Naive thymus-derived CD8-positive, alpha-beta T cell (primary cell): ENCODE measurements at regions not wholly inside any gene's neighbourhood (a gene's known extent, or its start where the extent isn't known, plus 50 kb on each side); places are given as distances from the start of the nearest gene placed in this dataset.

Experiments
- ATAC-seq, 2 donors: fragments of 150-1000 bp; cut with Tn5 transposase in 1 of 2; sonication (Bioruptor Pico), chemical (Tn5 transposase) in 1 of 2; 1 replicate in 1 of 2; 2 replicates in 1 of 2; pipeline ENCODE4 v1.10.0; 2021; ENCODE audit warnings: mild to moderate bottlenecking in 2 of 2, moderate library complexity in 2 of 2
- POLR2A ChIA-PET: fragments of 350-600 bp; sonication (Branson Sonifier 250); formaldehyde crosslinking; loops from one replicate; lab custom pipeline; 2021; ENCODE audit warnings: antibody characterized with exemption; lab: Charles Lee
- DNase-seq, 10 donors: peaks; one replicate each; pipeline versions ENCODE4 v3.0.0 to v3.0.0-alpha.2; 2020 to 2022
- H3K27ac Mint-ChIP-seq, 10 donors: one replicate each; pipeline ENCODE4 v1.8.0; 2020 to 2022; ENCODE audit warnings: mild to moderate bottlenecking in 10 of 10, mixed read lengths in 10 of 10, moderate library complexity in 4 of 10, inconsistent platforms in 1 of 10
- H3K27me3 Mint-ChIP-seq, 5 donors: one replicate each; pipeline ENCODE4 v1.8.0; 2021 to 2022; ENCODE audit warnings: mixed read lengths in 5 of 5
- H3K36me3 Mint-ChIP-seq, 3 donors: one replicate each; pipeline ENCODE4 v1.8.0; 2020 to 2022; ENCODE audit warnings: mixed read lengths in 3 of 3, mild to moderate bottlenecking in 2 of 3, inconsistent platforms in 1 of 3
- H3K4me1 Mint-ChIP-seq, 4 donors: one replicate each; pipeline ENCODE4 v1.8.0; 2021 to 2022; ENCODE audit warnings: mixed read lengths in 4 of 4
- H3K4me3 Mint-ChIP-seq, 10 donors: one replicate each; pipeline ENCODE4 v1.8.0; 2020 to 2022; ENCODE audit warnings: mild to moderate bottlenecking in 10 of 10, mixed read lengths in 10 of 10, moderate library complexity in 6 of 10, inconsistent platforms in 1 of 10
- H3K9me3 Mint-ChIP-seq, 9 donors: one replicate each; pipeline ENCODE4 v1.8.0; 2020 to 2022; ENCODE audit warnings: mixed read lengths in 9 of 9, mild to moderate bottlenecking in 3 of 9, inconsistent platforms in 1 of 9, moderate library complexity in 1 of 9

DNA sequence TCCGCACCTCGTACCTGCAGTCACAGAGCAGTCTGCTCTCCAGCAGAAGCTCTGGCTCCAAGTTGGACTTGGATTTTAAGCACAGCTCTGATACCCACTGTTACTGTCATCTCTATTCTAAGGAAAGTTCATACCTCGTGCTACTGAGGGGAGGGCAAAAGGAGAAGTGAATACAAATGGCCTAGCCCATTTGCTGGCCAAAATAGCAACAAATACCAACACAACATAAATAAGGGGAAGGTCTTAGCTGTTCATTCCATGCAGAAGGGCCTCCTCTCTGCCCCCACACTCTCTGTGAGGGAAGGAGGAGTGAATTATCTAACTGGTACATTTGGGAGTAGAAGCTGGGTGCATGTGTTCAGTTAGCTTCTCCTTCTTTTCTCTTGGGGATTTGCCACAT, 739.4 kb upstream of the RAB6C start:
- Mint-ChIP-seq H3K9me3 (peaks cover 0 to 9% (median 3%) of the 10 kb centered on the region in 9 donors), H3K4me1 (peaks cover 0 to 3% (median 0%) of the 10 kb centered on the region in 4 donors), H3K27ac (no peak overlapping the region), H3K36me3 (no peaks in the 10 kb centered on the region), H3K27me3 (peaks cover 0 to 8% (median 0%) of the 10 kb centered on the region in 5 donors), H3K4me3 (no peak overlapping the region)
- ATAC-seq: no peak
- no peak for DNase-seq
- POLR2A ChIA-PET: no interaction called here

- Mint-ChIP-seq H3K27me3 (peaks cover 0 to 8% (median 0%) of the 10 kb centered on the region in 5 donors), H3K4me1 (peaks cover 0 to 3% (median 0%) of the 10 kb centered on the region in 4 donors), H3K27ac (no peak overlapping the region), H3K36me3 (no peaks in the 10 kb centered on the region), H3K4me3 (no peak overlapping the region), H3K9me3 (peaks cover 0 to 7% (median 0%) of the 10 kb centered on the region in 9 donors)
- POLR2A ChIA-PET: no interaction called here
- no peak for DNase-seq
- ATAC-seq: no peak
Observed at GRCh38 chr2:129242269-129242668, 737.2 kb upstream of the RAB6C start.

GRCh38 chr2:129247751-129248150, 731.7 kb upstream of the RAB6C start:
- DNase-seq (no peak), ATAC-seq (no peak)
- Mint-ChIP-seq H3K27ac (no peak overlapping the region), H3K4me1 (no peaks in the 10 kb centered on the region), H3K9me3 (peaks cover 0 to 7% (median 0%) of the 10 kb centered on the region in 9 donors), H3K4me3 (no peak overlapping the region), H3K27me3 (no peaks in the 10 kb centered on the region), H3K36me3 (no peaks in the 10 kb centered on the region)
- POLR2A ChIA-PET: no interaction called here

- Mint-ChIP-seq H3K4me3 (no peak overlapping the region), H3K27ac (no peak overlapping the region), H3K4me1 (no peaks in the 10 kb centered on the region), H3K27me3 (no peaks in the 10 kb centered on the region), H3K36me3 (no peaks in the 10 kb centered on the region), H3K9me3 (peaks cover 0 to 7% (median 0%) of the 10 kb centered on the region in 9 donors)
- DNase-seq (no peak), ATAC-seq (no peak)
- POLR2A ChIA-PET: no interaction called here
Observed at GRCh38 chr2:129248198-129248597, 731.3 kb upstream of the RAB6C start.

DNA sequence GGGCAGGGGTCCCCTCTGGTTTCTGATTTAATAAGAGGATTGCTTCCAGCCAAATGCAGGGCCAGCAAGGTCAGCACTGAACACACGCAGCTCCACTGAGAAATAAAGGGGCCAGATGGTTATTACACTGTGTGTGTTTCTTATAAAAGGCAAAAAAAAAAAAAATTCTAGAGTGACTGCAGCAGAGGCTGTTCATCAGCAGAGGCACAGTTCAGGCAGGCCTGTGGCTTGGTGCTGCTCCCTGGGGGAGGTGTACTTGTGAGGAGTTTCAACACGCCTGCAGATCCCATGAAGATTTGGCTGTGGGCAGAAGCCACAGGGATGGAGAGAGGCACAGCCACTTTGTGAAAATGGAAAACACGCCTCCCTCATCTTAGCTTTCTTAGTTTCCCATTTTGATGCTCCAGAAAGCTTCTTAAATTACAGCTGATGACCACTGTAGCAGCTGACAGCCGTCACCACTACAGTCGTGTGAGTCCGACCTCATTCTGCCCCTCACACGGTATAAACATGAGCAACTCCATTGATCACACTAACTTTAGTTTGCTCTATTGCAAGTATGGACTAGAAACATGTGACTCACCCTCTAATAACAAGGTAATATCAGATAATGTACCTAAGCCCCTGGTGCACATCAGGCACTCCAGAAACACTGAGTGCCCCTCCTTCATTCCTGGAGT, 726.5 kb upstream of the RAB6C start:
- H3K4me3 Mint-ChIP-seq: no peak overlapping the region
- peaks cover 0 to 12% (median 2%) of the 10 kb centered on the region in 5 donors for H3K27me3 Mint-ChIP-seq
- no peaks in the 10 kb centered on the region for H3K4me1 Mint-ChIP-seq
- POLR2A ChIA-PET: no interaction called here
- DNase-seq (no peak), ATAC-seq (no peak)
- H3K27ac Mint-ChIP-seq: no peak overlapping the region
- H3K9me3 Mint-ChIP-seq: peaks cover under 1 to 18% (median 4%) of the 10 kb centered on the region in 9 donors
- H3K36me3 Mint-ChIP-seq: peaks cover 0 to 4% (median 0%) of the 10 kb centered on the region in 3 donors

GRCh38 chr2:129253461-129253812, 726.0 kb upstream of the RAB6C start:
- H3K27me3 Mint-ChIP-seq: peaks cover 0 to 12% (median 2%) of the 10 kb centered on the region in 5 donors
- ATAC-seq (no peak), DNase-seq (no peak)
- no peak overlapping the region for H3K4me3 Mint-ChIP-seq
- H3K9me3 Mint-ChIP-seq: peaks cover 3 to 23% (median 7%) of the 10 kb centered on the region in 9 donors
- peaks cover 0 to 9% (median 0%) of the 10 kb centered on the region in 3 donors for H3K36me3 Mint-ChIP-seq
- H3K27ac Mint-ChIP-seq: no peak overlapping the region
- POLR2A ChIA-PET: no interaction called here
- H3K4me1 Mint-ChIP-seq: no peaks in the 10 kb centered on the region

DNA sequence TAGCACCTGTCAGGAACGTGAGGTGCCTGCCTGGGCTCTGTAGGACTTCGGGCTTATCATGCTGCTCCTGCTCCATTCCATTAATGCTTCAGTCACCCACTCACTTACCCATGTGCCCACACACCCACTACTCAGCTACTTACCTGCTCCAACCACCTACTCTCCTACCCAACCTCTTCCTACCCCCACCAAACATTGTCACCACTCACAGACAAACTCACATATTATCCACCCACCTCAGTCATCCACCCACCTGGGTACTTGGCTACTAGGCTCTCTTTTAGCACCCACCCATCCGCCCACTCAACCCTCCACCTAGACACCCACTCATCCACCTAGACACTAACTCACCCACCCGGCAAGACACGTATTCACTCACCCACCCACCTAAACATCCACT, 724.7 kb upstream of the RAB6C start:
- peaks cover 6 to 35% (median 17%) of the 10 kb centered on the region in 9 donors for H3K9me3 Mint-ChIP-seq
- H3K27me3 Mint-ChIP-seq: peaks cover 0 to 12% (median 2%) of the 10 kb centered on the region in 5 donors
- POLR2A ChIA-PET: no interaction called here
- DNase-seq (no peak), ATAC-seq (no peak)
- H3K4me3 Mint-ChIP-seq: no peak overlapping the region
- no peaks in the 10 kb centered on the region for H3K4me1 Mint-ChIP-seq
- peaks cover 0 to 19% (median 0%) of the 10 kb centered on the region in 3 donors for H3K36me3 Mint-ChIP-seq
- no peak overlapping the region for H3K27ac Mint-ChIP-seq

- Mint-ChIP-seq H3K4me1 (no peaks in the 10 kb centered on the region), H3K36me3 (peaks cover 0 to 20% (median 0%) of the 10 kb centered on the region in 3 donors), H3K4me3 (no peak overlapping the region), H3K27ac (no peak overlapping the region), H3K9me3 (peaks cover 6 to 35% (median 21%) of the 10 kb centered on the region in 9 donors), H3K27me3 (peaks cover 0 to 12% (median 2%) of the 10 kb centered on the region in 5 donors)
- POLR2A ChIA-PET: no interaction called here
- no peak for ATAC-seq
- DNase-seq: no peak
Observed at GRCh38 chr2:129255610-129256313, 723.7 kb upstream of the RAB6C start.

GRCh38 chr2:129256642-129257041, 722.8 kb upstream of the RAB6C start:
- no peaks in the 10 kb centered on the region for H3K4me1 Mint-ChIP-seq
- H3K36me3 Mint-ChIP-seq: peaks cover 0 to 20% (median 0%) of the 10 kb centered on the region in 3 donors
- no peak overlapping the region for H3K27ac Mint-ChIP-seq
- peaks cover 0 to 12% (median 3%) of the 10 kb centered on the region in 5 donors for H3K27me3 Mint-ChIP-seq
- ATAC-seq (no peak), DNase-seq (no peak)
- H3K4me3 Mint-ChIP-seq: no peak overlapping the region
- POLR2A ChIA-PET: no interaction called here
- peaks cover 6 to 35% (median 21%) of the 10 kb centered on the region in 9 donors for H3K9me3 Mint-ChIP-seq

GRCh38 chr2:129262934-129263333, 716.5 kb upstream of the RAB6C start:
- Mint-ChIP-seq H3K27ac (no peak overlapping the region), H3K27me3 (peaks cover 3 to 43% (median 6%) of the 10 kb centered on the region in 5 donors), H3K36me3 (peaks cover 0 to 41% (median 2%) of the 10 kb centered on the region in 3 donors)

GRCh38 chr2:129263939-129264338, 715.5 kb upstream of the RAB6C start:
- no peak for DNase-seq
- Mint-ChIP-seq H3K27me3 (peaks cover 3 to 43% (median 6%) of the 10 kb centered on the region in 5 donors), H3K36me3 (peaks cover 0 to 42% (median 2%) of the 10 kb centered on the region in 3 donors), H3K4me3 (no peak overlapping the region), H3K27ac (no peak overlapping the region), H3K9me3 (peaks cover 17 to 52% (median 27%) of the 10 kb centered on the region in 9 donors), H3K4me1 (no peaks in the 10 kb centered on the region)
- ATAC-seq: no peak
- POLR2A ChIA-PET: no interaction called here

More at GRCh38 chr2:129262934-129263333, 716.5 kb upstream of the RAB6C start:
- H3K4me3 Mint-ChIP-seq: no peak overlapping the region
- peaks cover 18 to 53% (median 33%) of the 10 kb centered on the region in 9 donors for H3K9me3 Mint-ChIP-seq
- no peaks in the 10 kb centered on the region for H3K4me1 Mint-ChIP-seq
- ATAC-seq (no peak), DNase-seq (no peak)
- POLR2A ChIA-PET: no interaction called here

DNA sequence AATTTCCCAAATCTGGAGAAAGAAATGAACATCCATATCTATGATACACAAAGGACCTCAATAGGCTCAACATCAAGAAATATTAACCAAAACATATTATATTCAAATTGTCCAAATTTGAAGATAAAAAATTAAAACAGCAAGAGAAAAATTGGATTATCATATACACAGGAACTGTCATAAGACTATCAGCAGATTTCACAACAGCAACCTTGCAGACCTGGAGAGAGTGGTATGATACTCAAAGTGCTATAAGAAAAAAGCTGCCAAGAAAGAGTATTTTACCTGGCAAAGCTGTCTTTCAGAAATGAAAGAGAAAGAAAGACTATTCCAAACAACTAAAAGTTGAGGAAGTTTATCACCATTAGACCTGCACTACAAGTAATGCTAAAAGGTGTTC, 711.9 kb upstream of the RAB6C start:
- POLR2A ChIA-PET: no interaction called here
- H3K4me1 Mint-ChIP-seq: no peaks in the 10 kb centered on the region
- ATAC-seq (no peak), DNase-seq (no peak)
- H3K27me3 Mint-ChIP-seq: peaks cover 3 to 27% (median 6%) of the 10 kb centered on the region in 5 donors
- H3K27ac Mint-ChIP-seq: no peak overlapping the region
- peaks cover 0 to 38% (median 5%) of the 10 kb centered on the region in 3 donors for H3K36me3 Mint-ChIP-seq
- peaks cover 18 to 51% (median 31%) of the 10 kb centered on the region in 9 donors for H3K9me3 Mint-ChIP-seq
- H3K4me3 Mint-ChIP-seq: no peak overlapping the region
